GM21619 (cell line): ENCODE measurements at regions not wholly inside any gene's neighbourhood (a gene's known extent, or its start where the extent isn't known, plus 50 kb on each side); places are given as distances from the start of the nearest gene placed in this dataset.
A peak's percentile ranks its signal among the peaks of the same experiment; 100 is the strongest.

Experiments
- ATAC-seq: cut with Tn5 transposase; IDR thresholded peaks from one replicate; pipeline ENCODE4 v1.9.1; 2021; ENCODE audit not compliant: unreplicated experiment

DNA sequence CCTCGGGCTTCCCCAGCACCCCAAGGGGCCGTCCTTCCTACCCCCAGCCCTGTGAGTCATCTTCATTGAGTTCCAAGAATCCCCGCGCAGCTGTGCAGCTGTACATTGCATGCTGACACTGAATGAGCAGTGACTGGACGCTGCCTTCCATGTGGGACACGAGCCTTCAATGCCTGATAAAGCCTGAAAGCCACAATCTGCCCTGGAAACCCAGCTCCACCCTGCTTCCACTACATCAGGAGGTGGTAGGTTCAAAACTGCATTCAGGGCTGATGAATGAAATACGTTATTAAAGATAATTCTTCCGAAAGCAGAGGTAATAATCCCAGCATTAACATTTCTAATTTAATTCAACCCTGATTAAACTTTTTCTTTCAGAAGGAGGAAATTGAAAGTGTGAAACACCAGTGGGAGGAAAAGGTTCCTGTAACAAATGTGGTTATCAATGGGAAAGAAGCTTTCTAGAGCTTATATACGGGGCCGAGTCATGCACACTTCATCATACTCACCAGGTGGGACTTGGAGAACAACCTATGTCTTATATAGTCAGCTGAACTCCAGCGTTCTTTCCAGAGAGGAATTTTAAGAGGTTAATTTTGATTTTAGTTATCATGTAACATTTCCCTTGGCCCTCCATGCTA is 360.1 kb downstream of the LPIN1 start:
- no peak for ATAC-seq

GRCh38 chr2:12107321-12107720 is 360.9 kb downstream of the LPIN1 start:
- ATAC-seq: no peak

DNA sequence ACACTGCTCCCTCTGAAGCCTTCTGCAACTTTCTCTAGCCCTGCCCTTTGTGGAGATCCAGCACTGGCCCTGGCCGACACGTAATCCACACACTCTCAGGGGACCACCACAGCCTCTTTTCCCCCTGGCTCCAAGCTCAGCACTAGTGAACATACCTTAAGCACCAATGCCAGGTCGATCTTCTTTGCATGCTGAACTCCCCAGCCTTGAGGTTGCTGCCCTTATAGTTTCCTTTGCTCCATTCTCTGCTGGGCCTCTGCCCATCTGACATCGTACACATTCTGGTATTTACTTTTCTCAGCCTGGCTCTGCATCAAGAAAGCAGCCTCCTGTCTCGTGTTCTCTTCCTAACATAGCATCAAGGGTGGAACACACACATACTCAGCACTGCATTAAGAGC is 361.5 kb downstream of the LPIN1 start:
- no peak for ATAC-seq

DNA sequence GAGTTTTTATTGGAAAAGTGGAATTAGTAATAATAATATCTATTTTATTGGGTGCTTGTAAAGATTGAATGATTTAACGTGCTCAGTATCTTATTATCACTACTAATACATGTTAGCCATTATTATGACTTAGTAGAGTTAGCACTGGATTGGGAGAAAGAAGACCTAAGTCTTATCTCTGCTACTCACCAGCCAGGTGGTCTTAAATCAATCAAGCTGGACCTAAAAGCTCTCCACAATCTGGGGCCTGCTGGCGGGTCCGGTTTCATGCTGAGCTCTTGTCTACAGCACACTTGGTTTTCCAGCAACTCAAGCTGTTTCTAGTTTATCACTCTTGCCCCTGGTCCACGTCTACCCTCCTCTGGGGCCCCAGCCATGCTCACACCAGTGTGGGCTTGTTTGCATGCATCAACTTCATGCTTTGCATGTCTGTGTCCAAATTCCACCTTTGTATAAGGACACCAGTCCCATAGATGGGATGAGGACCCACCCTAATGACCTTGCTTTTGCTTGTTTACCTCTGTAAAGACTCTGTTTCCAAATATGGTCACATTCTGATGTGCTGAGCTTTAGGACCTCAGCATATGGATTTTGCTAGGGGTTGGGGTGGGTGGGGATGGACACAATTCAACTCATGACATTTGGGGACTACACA is 363.1 kb downstream of the LPIN1 start:
- ATAC-seq: no peak

- ATAC-seq: no peak
These were observed 363.6 kb downstream of the LPIN1 start for GRCh38 chr2:12110074-12110473.

GRCh38 chr2:12110481-12110880 is 364.0 kb downstream of the LPIN1 start:
- ATAC-seq: no peak

- no peak for ATAC-seq
These were observed 367.0 kb downstream of the LPIN1 start for GRCh38 chr2:12113412-12113811.

DNA sequence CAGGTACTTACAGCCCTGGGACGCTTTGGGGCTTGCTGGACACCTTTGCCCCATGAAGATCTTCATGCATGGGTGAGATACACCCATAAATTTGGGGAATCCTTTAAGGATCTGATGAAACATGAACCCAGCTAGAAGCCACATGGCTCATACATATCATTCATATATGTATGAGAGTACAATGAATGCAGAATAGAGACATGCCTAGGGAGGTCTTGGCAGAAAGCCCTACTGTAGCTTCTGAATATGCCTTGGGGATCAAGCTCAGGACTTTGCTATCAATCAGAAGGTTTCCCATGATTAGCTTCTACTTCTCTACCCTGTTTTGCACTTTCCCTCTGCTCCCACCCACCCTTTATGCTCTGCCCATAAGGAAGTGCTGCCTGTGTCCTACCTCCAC is 368.4 kb downstream of the LPIN1 start:
- no peak for ATAC-seq

DNA sequence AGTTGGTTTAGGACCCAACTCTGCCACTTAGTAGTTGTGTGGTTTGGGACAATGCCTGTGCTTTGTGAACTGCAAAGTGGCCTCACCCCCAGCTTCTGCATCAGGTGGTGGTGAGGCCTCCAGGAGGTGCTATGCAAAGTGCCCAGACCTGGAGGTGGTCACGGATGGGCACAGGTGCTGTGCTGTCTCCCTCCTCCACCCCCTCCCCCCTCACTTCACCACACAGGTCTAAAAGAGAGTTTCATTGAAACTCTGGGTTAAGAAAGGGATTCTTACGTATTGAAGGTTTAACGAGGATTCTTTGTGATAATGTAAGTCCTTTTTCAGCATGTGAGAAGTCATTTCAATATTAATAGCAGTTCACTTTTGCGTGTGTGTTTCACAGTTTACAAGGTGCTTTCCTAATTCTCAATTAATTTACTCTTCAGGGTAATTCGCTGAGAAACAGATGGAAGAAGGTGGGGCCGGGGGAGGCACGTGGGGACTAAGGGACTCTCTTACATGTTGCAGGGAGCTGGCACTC is 369.9 kb downstream of the LPIN1 start:
- peak; percentile 52 for ATAC-seq

DNA sequence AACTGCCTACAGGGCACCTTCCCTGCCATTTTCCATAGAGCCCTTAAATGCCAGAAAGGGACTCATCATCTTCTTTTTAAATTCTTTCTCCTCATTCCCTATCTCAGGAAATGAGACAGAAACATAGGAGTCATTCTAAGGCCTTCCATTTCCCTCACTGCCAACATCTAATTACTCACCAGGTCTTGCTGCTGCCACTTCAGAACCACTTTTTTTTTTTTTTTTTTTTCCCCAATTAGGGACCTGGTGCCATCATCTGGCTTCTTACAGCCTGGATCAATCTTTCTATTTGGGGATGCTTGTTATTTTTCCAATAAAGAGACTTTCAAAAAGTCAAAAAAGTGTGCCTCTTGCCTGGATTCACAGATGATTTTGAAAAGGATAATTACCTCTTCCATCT is 373.4 kb downstream of the LPIN1 start:
- ATAC-seq: no peak

- ATAC-seq: peak; percentile 41
These were observed 374.1 kb downstream of the LPIN1 start for GRCh38 chr2:12120281-12121150.

- no peak for ATAC-seq
These were observed 378.4 kb downstream of the LPIN1 start for GRCh38 chr2:12124790-12125189.

GRCh38 chr2:12126318-12126717 is 379.9 kb downstream of the LPIN1 start:
- no peak for ATAC-seq

DNA sequence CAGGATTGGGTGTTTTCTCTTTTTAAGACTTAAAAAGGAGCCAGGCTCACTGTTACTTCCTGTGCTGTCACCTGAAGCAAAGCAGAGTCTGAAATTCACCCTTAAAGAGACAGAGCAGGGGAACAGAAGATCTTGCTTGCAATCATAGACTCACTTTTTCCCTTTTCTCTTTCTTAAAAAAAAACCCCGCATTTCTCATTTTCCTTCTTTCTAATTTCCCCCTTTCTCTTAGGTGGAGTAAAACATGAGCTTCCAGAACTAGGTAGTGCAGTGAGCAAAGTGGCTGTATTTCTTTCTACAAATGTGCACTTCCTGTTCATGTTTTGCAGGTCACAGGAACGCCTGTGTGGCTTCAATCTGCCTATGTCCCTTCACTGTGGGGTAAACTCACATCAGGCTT is 381.2 kb downstream of the LPIN1 start:
- ATAC-seq: no peak

DNA sequence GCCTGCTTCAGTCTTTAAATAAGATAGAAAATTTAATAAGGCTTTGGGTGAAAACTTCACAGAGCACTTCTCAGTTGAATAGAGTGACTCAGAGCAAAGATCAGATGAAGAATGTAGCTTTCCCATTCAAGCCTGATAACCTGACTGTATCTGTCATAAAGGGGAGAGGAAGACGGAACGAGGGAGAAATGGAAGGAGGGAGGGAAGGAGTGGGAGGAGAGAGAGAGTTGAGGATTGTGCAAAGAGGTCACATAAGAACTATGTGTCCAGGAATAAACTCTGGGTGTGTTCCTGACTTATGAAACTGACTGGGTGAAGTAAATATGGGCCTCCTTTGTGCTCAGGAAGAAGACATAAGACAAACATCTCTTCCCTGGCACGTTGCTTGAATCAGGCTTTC is 385.5 kb downstream of the LPIN1 start:
- ATAC-seq: no peak

GRCh38 chr2:12141618-12142258 is 395.3 kb downstream of the LPIN1 start:
- no peak for ATAC-seq

DNA sequence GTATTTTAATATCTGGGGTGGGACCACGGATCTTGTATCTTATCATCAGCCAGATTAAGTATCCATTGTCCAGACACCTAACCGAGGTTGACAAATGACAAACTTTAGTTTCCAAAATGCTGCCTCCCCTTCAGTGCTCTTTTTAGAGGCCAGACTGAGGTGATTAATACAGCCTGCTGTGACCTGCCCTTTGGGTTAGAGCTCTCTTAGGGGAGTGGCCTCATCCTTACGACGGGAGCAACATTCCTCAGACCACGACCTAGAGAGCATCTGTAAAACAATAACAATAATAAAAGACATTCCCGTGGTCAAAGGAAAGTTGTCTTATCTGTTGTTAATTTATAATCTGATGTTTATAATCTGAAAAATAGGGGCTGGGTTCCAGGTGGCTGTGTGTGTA is 405.3 kb downstream of the LPIN1 start:
- no peak for ATAC-seq

- no peak for ATAC-seq
These were observed 406.5 kb downstream of the LPIN1 start for GRCh38 chr2:12152888-12153287.

DNA sequence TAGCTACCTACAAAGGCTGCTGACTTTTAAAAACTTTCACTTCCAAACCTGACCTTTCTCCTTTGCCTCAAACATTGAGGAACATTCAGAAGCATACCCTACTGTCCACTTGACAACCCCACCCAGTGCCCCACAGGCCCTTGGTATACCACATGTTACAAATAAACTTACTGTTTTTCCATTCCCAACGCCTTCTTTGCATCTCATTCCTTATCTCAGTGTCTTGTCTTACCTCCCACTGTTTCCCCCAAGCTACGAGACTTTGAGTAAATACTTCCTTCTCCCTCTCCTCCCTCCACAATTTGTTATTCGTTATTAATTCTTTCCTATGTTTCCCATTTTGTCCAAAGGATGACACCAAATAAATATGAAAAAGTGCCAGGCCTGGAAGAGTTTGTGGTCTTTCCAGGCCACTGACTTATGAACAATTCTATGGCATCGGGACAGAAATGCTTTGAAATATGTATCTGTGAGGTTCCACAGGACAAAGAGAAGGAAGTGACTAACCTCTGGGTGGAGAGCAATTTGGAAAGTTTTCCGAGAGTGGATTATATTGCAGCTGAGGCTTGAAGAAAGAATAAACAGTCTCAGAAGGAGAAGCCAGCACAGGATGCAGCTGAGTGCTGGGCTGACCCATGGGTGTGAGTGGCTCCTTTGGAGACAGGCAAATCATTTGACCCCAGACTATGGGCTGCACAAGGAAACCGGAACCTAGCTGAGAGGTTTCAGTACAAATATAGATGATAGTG is 409.0 kb downstream of the LPIN1 start:
- no peak for ATAC-seq

GRCh38 chr2:12156349-12156748 is 409.9 kb downstream of the LPIN1 start:
- no peak for ATAC-seq

GRCh38 chr2:12161085-12161484 is 414.7 kb downstream of the LPIN1 start:
- ATAC-seq: no peak
